ENCODE measurements at regions not wholly inside any gene's neighbourhood (a gene's known extent, or its start where the extent isn't known, plus 50 kb on each side); places are given as distances from the start of the nearest gene placed in this dataset.

DNA sequence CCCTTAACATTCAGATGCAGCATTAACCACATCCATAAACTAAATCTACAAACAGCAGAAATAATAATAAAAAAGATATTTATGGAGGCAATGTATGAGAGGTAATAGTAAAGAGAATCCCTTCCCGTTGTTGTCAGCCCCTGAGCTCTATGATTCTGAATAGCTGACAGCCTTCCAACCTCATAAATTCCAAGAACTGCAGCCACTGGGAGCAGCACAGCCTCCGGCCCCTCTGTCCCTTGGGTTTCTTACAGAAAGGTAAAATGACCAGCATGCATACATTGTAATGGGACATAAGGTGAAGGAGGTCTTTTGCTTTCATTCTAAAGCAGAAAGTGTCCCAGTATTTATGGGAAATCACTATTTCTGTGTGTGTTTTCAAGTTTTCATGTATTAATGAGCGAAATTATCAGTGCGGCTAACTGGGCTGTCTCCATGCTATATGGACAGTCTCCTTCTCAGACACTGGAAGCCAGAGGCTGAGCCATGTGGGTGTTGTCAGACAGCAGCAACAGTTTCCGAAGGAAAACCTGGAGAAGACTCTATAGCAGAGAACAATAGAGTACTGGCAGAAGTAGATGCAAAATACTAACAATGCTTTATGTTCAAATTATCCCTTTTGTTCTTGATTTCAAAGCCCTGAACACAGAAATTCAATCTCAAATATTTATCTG lies 151.6 kb downstream of the LRRC30 start:
- Mint-ChIP-seq H3K27me3 (ENCODE audit: low read depth) (no peaks in the 10 kb centered on the region), H3K27ac (no peak overlapping the region), H3K4me3 (no peak overlapping the region), H3K9me3 (peaks cover 8% of the 10 kb centered on the region; the same call in 1 of the 2 replicates), H3K36me3 (no peaks in the 10 kb centered on the region), H3K4me1 (peaks cover 11% of the 10 kb centered on the region)
- no peak for DNase-seq (ENCODE audit: low spot score)
- ChIA-PET POLR2A (no interaction called here), CTCF (no interaction called here)
- ATAC-seq: no peak
- TF ChIP-seq ATF2 (CRISPR knock-in tag; IDR thresholded peaks at IDR 0.05; ENCODE audit: borderline replicate concordance, low read depth): no peak
- no peak for TF ChIP-seq PREB (CRISPR knock-in tag; IDR thresholded peaks at IDR 0.05; ENCODE audit: borderline replicate concordance)
- no peak for TF ChIP-seq SMAD4 (CRISPR knock-in tag; IDR thresholded peaks at IDR 0.05)
- no peak for TF ChIP-seq HMGA2 (CRISPR knock-in tag; IDR thresholded peaks at IDR 0.05)
- TF ChIP-seq MYBL2 (CRISPR knock-in tag; IDR thresholded peaks at IDR 0.05): no peak
- TF ChIP-seq ATF1 (CRISPR knock-in tag; IDR thresholded peaks at IDR 0.05): no peak
- TF ChIP-seq IRF2 (CRISPR knock-in tag; IDR thresholded peaks at IDR 0.05; ENCODE audit: borderline replicate concordance, low read depth): no peak
- TF ChIP-seq RELA (CRISPR knock-in tag; IDR thresholded peaks at IDR 0.05; ENCODE audit: borderline replicate concordance): no peak
- no peak for TF ChIP-seq SMAD3 (CRISPR knock-in tag; IDR thresholded peaks at IDR 0.05; ENCODE audit: borderline replicate concordance)
- TF ChIP-seq ZNF263 (CRISPR knock-in tag; IDR thresholded peaks at IDR 0.05; ENCODE audit: low read depth): no peak
- TF ChIP-seq, protein P1, sequence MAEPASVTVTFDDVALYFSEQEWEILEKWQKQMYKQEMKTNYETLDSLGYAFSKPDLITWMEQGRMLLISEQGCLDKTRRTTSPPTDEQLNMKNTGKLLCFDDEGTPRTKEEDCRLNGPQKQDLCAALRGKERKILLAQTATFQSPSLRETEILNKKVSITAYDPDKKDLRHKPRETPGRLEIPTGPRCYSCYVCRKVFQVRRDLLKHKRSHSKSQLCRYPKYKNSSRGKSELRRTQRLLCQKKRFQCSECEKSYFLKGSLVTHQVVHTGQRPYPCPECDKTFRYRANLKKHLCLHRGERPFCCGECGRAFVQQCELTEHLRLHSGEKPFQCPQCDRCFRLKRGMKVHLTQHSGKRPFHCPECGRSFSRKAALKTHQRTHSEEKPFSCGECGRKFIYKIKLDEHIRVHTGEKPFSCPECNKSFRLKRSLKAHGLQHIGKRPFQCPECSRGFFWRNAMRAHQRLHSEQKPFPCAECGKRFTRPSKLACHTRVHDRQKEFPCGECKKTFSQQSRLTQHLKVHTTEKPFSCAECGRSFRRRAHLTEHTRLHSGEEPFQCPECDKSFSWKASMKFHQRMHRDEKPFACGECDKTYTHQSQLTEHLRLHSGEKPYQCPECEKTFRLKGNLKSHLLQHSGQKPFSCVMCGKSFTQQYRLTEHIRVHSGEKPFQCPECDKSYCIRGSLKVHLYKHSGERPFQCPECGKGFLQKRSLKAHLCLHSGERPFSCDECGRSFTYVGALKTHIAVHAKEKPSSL (CRISPR knock-in tag; conservative IDR thresholded peaks at IDR 0.05): no peak

DNA sequence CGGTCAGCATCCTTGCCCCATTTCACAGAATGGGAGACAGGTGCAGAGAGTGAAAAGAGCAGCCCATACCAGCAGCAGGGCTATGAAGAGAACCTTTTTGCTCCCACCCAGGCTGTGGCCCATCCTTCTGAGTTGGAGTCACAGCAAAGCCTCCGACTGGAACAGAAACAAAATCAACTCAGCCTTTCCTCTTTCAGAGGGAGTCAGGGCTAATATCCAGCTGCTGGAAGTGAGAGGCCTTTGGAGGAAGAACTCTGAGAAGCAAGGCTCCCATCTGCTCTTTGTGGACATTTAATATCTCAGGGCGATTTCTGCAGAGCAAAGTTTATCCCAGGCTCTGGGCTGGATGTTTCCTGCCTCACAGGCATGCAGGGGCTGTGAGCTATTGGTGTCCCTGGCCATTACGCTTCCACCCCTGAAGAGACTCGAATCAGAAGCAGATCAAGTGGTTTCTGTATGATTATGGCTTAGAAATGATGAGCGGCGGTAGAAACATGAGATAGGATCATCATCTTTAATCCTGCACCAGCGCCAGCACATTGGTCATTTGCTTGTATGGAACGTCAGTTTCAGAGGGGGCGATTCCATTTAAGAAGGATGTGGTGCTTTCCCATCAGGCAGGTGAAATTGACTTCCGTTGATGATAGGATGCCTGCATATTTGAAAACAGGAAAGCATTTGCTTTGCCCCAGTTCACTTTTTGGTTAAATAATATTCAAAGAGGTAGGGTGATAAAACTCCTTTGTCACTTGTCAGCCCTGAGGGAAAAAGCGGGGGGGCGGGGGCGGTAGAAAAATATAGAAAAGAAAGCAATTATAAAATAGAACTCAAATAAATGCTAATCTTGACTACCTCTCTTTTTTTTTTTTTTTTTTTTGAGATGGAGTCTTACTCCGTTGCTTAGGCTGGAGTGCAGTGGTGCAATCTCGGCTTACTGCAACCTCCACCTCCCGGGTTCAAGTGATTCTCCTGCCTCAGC lies 152.4 kb downstream of the LRRC30 start:
- POLR2A ChIA-PET: no interaction called here
- no peak overlapping the region for H3K4me3 Mint-ChIP-seq
- DNase-seq (ENCODE audit: low spot score) (no peak), ATAC-seq (no peak)
- peaks cover 11% of the 10 kb centered on the region for H3K4me1 Mint-ChIP-seq
- CTCF ChIA-PET: no interaction called here
- H3K27me3 Mint-ChIP-seq (ENCODE audit: low read depth): no peaks in the 10 kb centered on the region
- no peaks in the 10 kb centered on the region for H3K36me3 Mint-ChIP-seq
- H3K27ac Mint-ChIP-seq: no peak overlapping the region
- H3K9me3 Mint-ChIP-seq: peaks cover 4% of the 10 kb centered on the region; the same call in 1 of the 2 replicates
- no peak for TF ChIP-seq RORB (CRISPR knock-in tag; IDR thresholded peaks at IDR 0.05)
- no peak for TF ChIP-seq MYBL2 (CRISPR knock-in tag; IDR thresholded peaks at IDR 0.05)
- TF ChIP-seq ZNF671 (CRISPR knock-in tag; IDR thresholded peaks at IDR 0.05): no peak
- TF ChIP-seq ATF1 (CRISPR knock-in tag; IDR thresholded peaks at IDR 0.05): no peak
- no peak for TF ChIP-seq SOX15 (CRISPR knock-in tag; IDR thresholded peaks at IDR 0.05)
- no peak for TF ChIP-seq ESRRA (CRISPR knock-in tag; IDR thresholded peaks at IDR 0.05; ENCODE audit: borderline replicate concordance)
- no peak for TF ChIP-seq ELF4 (CRISPR knock-in tag; IDR thresholded peaks at IDR 0.05; ENCODE audit: low read depth)
- TF ChIP-seq ZNF232 (CRISPR knock-in tag; IDR thresholded peaks at IDR 0.05): no peak
- TF ChIP-seq NR3C1 (CRISPR knock-in tag; conservative IDR thresholded peaks at IDR 0.05; ENCODE audit: low read depth): no peak
- no peak for TF ChIP-seq ZBTB21 (CRISPR knock-in tag; IDR thresholded peaks at IDR 0.05; ENCODE audit: borderline replicate concordance)
- no peak for TF ChIP-seq GRHL2 (CRISPR knock-in tag; IDR thresholded peaks at IDR 0.05; ENCODE audit: insufficient replicate concordance, severe bottlenecking)
- TF ChIP-seq ATF2 (CRISPR knock-in tag; IDR thresholded peaks at IDR 0.05; ENCODE audit: borderline replicate concordance, low read depth): no peak
- no peak for TF ChIP-seq JUN (CRISPR knock-in tag; IDR thresholded peaks at IDR 0.05)
- TF ChIP-seq FOXP4 (CRISPR knock-in tag; IDR thresholded peaks at IDR 0.05): no peak
- TF ChIP-seq, protein P2, sequence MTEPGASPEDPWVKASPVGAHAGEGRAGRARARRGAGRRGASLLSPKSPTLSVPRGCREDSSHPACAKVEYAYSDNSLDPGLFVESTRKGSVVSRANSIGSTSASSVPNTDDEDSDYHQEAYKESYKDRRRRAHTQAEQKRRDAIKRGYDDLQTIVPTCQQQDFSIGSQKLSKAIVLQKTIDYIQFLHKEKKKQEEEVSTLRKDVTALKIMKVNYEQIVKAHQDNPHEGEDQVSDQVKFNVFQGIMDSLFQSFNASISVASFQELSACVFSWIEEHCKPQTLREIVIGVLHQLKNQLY (CRISPR knock-in tag; IDR thresholded peaks at IDR 0.05): no peak
- TF ChIP-seq NR2C2 (CRISPR knock-in tag; IDR thresholded peaks at IDR 0.05): no peak
